ENCODE measurements at regions not wholly inside any gene's neighbourhood (a gene's known extent, or its start where the extent isn't known, plus 50 kb on each side); places are given as distances from the start of the nearest gene placed in this dataset.

- Histone ChIP-seq H3K36me3 (ENCODE audit: control insufficient read depth in 3 of 3, insufficient read depth in 2 of 3, low read depth in 1 of 3, low read length in 3 of 3) (no peaks in the 10 kb centered on the region), H3K27ac (ENCODE audit: low read depth in 1 of 3, low read length in 2 of 3) (no peak overlapping the region), H3K9me3 (ENCODE audit: control insufficient read depth in 2 of 2, insufficient read depth in 1 of 2, low read depth in 1 of 2, low read length in 1 of 2) (no peaks in the 10 kb centered on the region), H3K4me3 (ENCODE audit: low read depth in 1 of 3, low read length in 3 of 3) (no peak overlapping the region), H3K27me3 (ENCODE audit: control insufficient read depth in 3 of 3, insufficient read depth in 3 of 3, low read length in 3 of 3) (no peaks in the 10 kb centered on the region), H3K4me1 (ENCODE audit: control insufficient read depth in 3 of 3, insufficient read depth in 2 of 3, low read depth in 1 of 3, low read length in 2 of 3) (peaks cover 0 to 13% (median 0%) of the 10 kb centered on the region in 3 donors)
- 73 to 82% (median 80%) methylated on average over 11 of the region's 11 CpGs for WGBS, 3 donors
- DNase-seq (peak in 1 of 2 donors; percentile 19), FAIRE-seq (no peak)
Measured at GRCh38 chr5:6868575-6869215, 155.5 kb downstream of the TENT4A start.

- WGBS, 3 donors = 87 to 91% (median 90%) methylated on average over 7 of the region's 7 CpGs
- no peaks in the 10 kb centered on the region for H3K27me3 ChIP-seq (ENCODE audit: control insufficient read depth in 3 of 3, insufficient read depth in 3 of 3, low read length in 3 of 3)
- no peaks in the 10 kb centered on the region for H3K9me3 ChIP-seq (ENCODE audit: control insufficient read depth in 2 of 2, insufficient read depth in 1 of 2, low read depth in 1 of 2, low read length in 1 of 2)
- no peak for DNase-seq
- no peak for FAIRE-seq
- no peak overlapping the region for H3K27ac ChIP-seq (ENCODE audit: low read depth in 1 of 3, low read length in 2 of 3)
- H3K4me3 ChIP-seq (ENCODE audit: low read depth in 1 of 3, low read length in 3 of 3) = no peak overlapping the region
- H3K4me1 ChIP-seq (ENCODE audit: control insufficient read depth in 3 of 3, insufficient read depth in 2 of 3, low read depth in 1 of 3, low read length in 2 of 3) = peaks cover 0 to 13% (median 0%) of the 10 kb centered on the region in 3 donors
- H3K36me3 ChIP-seq (ENCODE audit: control insufficient read depth in 3 of 3, insufficient read depth in 2 of 3, low read depth in 1 of 3, low read length in 3 of 3) = no peaks in the 10 kb centered on the region
Measured at GRCh38 chr5:6869677-6870076, 156.4 kb downstream of the TENT4A start.

GRCh38 chr5:6872441-6873160 lies 159.4 kb downstream of the TENT4A start:
- DNase-seq (peak in 1 of 2 donors; percentile 17), FAIRE-seq (no peak)
- no peak overlapping the region for H3K4me3 ChIP-seq (ENCODE audit: low read depth in 1 of 3, low read length in 3 of 3)
- H3K4me1 ChIP-seq (ENCODE audit: control insufficient read depth in 3 of 3, insufficient read depth in 2 of 3, low read depth in 1 of 3, low read length in 2 of 3) = peaks cover 0 to 13% (median 0%) of the 10 kb centered on the region in 3 donors
- 75 to 79% (median 78%) methylated on average over 12 of the region's 12 CpGs for WGBS, 3 donors
- H3K36me3 ChIP-seq (ENCODE audit: control insufficient read depth in 3 of 3, insufficient read depth in 2 of 3, low read depth in 1 of 3, low read length in 3 of 3) = no peaks in the 10 kb centered on the region
- no peaks in the 10 kb centered on the region for H3K9me3 ChIP-seq (ENCODE audit: control insufficient read depth in 2 of 2, insufficient read depth in 1 of 2, low read depth in 1 of 2, low read length in 1 of 2)
- H3K27me3 ChIP-seq (ENCODE audit: control insufficient read depth in 3 of 3, insufficient read depth in 3 of 3, low read length in 3 of 3) = no peaks in the 10 kb centered on the region
- no peak overlapping the region for H3K27ac ChIP-seq (ENCODE audit: low read depth in 1 of 3, low read length in 2 of 3)

- Histone ChIP-seq H3K27me3 (ENCODE audit: control insufficient read depth in 3 of 3, insufficient read depth in 3 of 3, low read length in 3 of 3) (no peaks in the 10 kb centered on the region), H3K27ac (ENCODE audit: low read depth in 1 of 3, low read length in 2 of 3) (peak overlapping the region in 1 of 3 donors; percentile 68), H3K9me3 (ENCODE audit: control insufficient read depth in 2 of 2, insufficient read depth in 1 of 2, low read depth in 1 of 2, low read length in 1 of 2) (peaks cover 0 to under 1% of the 10 kb centered on the region in 2 donors), H3K36me3 (ENCODE audit: control insufficient read depth in 3 of 3, insufficient read depth in 2 of 3, low read depth in 1 of 3, low read length in 3 of 3) (no peaks in the 10 kb centered on the region), H3K4me1 (ENCODE audit: control insufficient read depth in 3 of 3, insufficient read depth in 2 of 3, low read depth in 1 of 3, low read length in 2 of 3) (peaks cover 0 to 13% (median 0%) of the 10 kb centered on the region in 3 donors), H3K4me3 (ENCODE audit: low read depth in 1 of 3, low read length in 3 of 3) (no peak overlapping the region)
- FAIRE-seq (no peak), DNase-seq (peak in 1 of 2 donors; percentile 41)
- WGBS, 3 donors = 42 to 66% (median 61%) methylated on average over 3 of the region's 3 CpGs
Measured at GRCh38 chr5:6873359-6873758, 160.1 kb downstream of the TENT4A start.

- peaks cover 0 to 3% of the 10 kb centered on the region in 2 donors for H3K9me3 ChIP-seq (ENCODE audit: control insufficient read depth in 2 of 2, insufficient read depth in 1 of 2, low read depth in 1 of 2, low read length in 1 of 2)
- no peak overlapping the region for H3K4me3 ChIP-seq (ENCODE audit: low read depth in 1 of 3, low read length in 3 of 3)
- H3K27me3 ChIP-seq (ENCODE audit: control insufficient read depth in 3 of 3, insufficient read depth in 3 of 3, low read length in 3 of 3) = no peaks in the 10 kb centered on the region
- FAIRE-seq (no peak), DNase-seq (peak in 1 of 2 donors; percentile 32)
- peaks cover 0 to 10% (median 0%) of the 10 kb centered on the region in 3 donors for H3K4me1 ChIP-seq (ENCODE audit: control insufficient read depth in 3 of 3, insufficient read depth in 2 of 3, low read depth in 1 of 3, low read length in 2 of 3)
- 14 to 65% (median 37%) methylated on average over 6 of the region's 6 CpGs for WGBS, 3 donors
- no peak overlapping the region for H3K27ac ChIP-seq (ENCODE audit: low read depth in 1 of 3, low read length in 2 of 3)
- no peaks in the 10 kb centered on the region for H3K36me3 ChIP-seq (ENCODE audit: control insufficient read depth in 3 of 3, insufficient read depth in 2 of 3, low read depth in 1 of 3, low read length in 3 of 3)
Measured at GRCh38 chr5:6875376-6875775, 162.1 kb downstream of the TENT4A start.

- Histone ChIP-seq H3K27me3 (ENCODE audit: control insufficient read depth in 3 of 3, insufficient read depth in 3 of 3, low read length in 3 of 3) (no peaks in the 10 kb centered on the region), H3K36me3 (ENCODE audit: control insufficient read depth in 3 of 3, insufficient read depth in 2 of 3, low read depth in 1 of 3, low read length in 3 of 3) (no peaks in the 10 kb centered on the region), H3K27ac (ENCODE audit: low read depth in 1 of 3, low read length in 2 of 3) (no peak overlapping the region), H3K9me3 (ENCODE audit: control insufficient read depth in 2 of 2, insufficient read depth in 1 of 2, low read depth in 1 of 2, low read length in 1 of 2) (peaks cover 0 to 3% of the 10 kb centered on the region in 2 donors), H3K4me1 (ENCODE audit: control insufficient read depth in 3 of 3, insufficient read depth in 2 of 3, low read depth in 1 of 3, low read length in 2 of 3) (peaks cover 0 to 5% (median 0%) of the 10 kb centered on the region in 3 donors), H3K4me3 (ENCODE audit: low read depth in 1 of 3, low read length in 3 of 3) (no peak overlapping the region)
- FAIRE-seq = no peak
- 74 to 88% (median 82%) methylated on average over 13 of the region's 13 CpGs for WGBS, 3 donors
- no peak for DNase-seq
Measured at GRCh38 chr5:6877986-6878828, 165.0 kb downstream of the TENT4A start.

GRCh38 chr5:6885581-6885980 lies 172.3 kb downstream of the TENT4A start:
- no peak for DNase-seq
- Histone ChIP-seq H3K4me3 (ENCODE audit: low read depth in 1 of 3, low read length in 3 of 3) (no peak overlapping the region), H3K4me1 (ENCODE audit: control insufficient read depth in 3 of 3, insufficient read depth in 2 of 3, low read depth in 1 of 3, low read length in 2 of 3) (no peaks in the 10 kb centered on the region), H3K27ac (ENCODE audit: low read depth in 1 of 3, low read length in 2 of 3) (no peak overlapping the region), H3K27me3 (ENCODE audit: control insufficient read depth in 3 of 3, insufficient read depth in 3 of 3, low read length in 3 of 3) (no peaks in the 10 kb centered on the region), H3K36me3 (ENCODE audit: control insufficient read depth in 3 of 3, insufficient read depth in 2 of 3, low read depth in 1 of 3, low read length in 3 of 3) (no peaks in the 10 kb centered on the region), H3K9me3 (ENCODE audit: control insufficient read depth in 2 of 2, insufficient read depth in 1 of 2, low read depth in 1 of 2, low read length in 1 of 2) (peaks cover 1 to 23% of the 10 kb centered on the region in 2 donors)
- WGBS, 3 donors = 79 to 83% (median 82%) methylated on average over 2 of the region's 2 CpGs
- no peak for FAIRE-seq

- 45 to 59% (median 49%) methylated on average over 3 of the region's 3 CpGs for WGBS, 3 donors
- FAIRE-seq = no peak
- Histone ChIP-seq H3K4me1 (ENCODE audit: control insufficient read depth in 3 of 3, insufficient read depth in 2 of 3, low read depth in 1 of 3, low read length in 2 of 3) (no peaks in the 10 kb centered on the region), H3K36me3 (ENCODE audit: control insufficient read depth in 3 of 3, insufficient read depth in 2 of 3, low read depth in 1 of 3, low read length in 3 of 3) (no peaks in the 10 kb centered on the region), H3K27me3 (ENCODE audit: control insufficient read depth in 3 of 3, insufficient read depth in 3 of 3, low read length in 3 of 3) (no peaks in the 10 kb centered on the region), H3K9me3 (ENCODE audit: control insufficient read depth in 2 of 2, insufficient read depth in 1 of 2, low read depth in 1 of 2, low read length in 1 of 2) (peaks cover 1 to 23% of the 10 kb centered on the region in 2 donors), H3K4me3 (ENCODE audit: low read depth in 1 of 3, low read length in 3 of 3) (no peak overlapping the region), H3K27ac (ENCODE audit: low read depth in 1 of 3, low read length in 2 of 3) (no peak overlapping the region)
- DNase-seq = no peak
Measured at GRCh38 chr5:6886866-6887265, 173.6 kb downstream of the TENT4A start.
